Left lung (tissue), 4 donors: ENCODE measurements at regions not wholly inside any gene's neighbourhood (a gene's known extent, or its start where the extent isn't known, plus 50 kb on each side); places are given as distances from the start of the nearest gene placed in this dataset.

ENCODE experiments used
- ATAC-seq: fragments of 200-7000 bp; cut with Tn5 transposase; one replicate; pipeline ENCODE4 v1.9.1; 2020; ENCODE audit warnings: moderate library complexity
- DNase-seq, 4 donors: peaks; one replicate each; pipeline ENCODE4 v3.0.0-alpha.2; 2013 to 2020
- H3K27ac ChIP-seq, 2 donors: fragments of 200-600 bp; sonication (generic) in 1 of 2; one replicate each; pipeline versions ENCODE4 v1.5.0 to v1.8.0; 2020 to 2021
- H3K27me3 ChIP-seq, 2 donors: fragments of 200-600 bp; sonication (generic) in 1 of 2; one replicate each; pipeline versions ENCODE4 v1.5.0 to v1.8.0; 2020 to 2021
- H3K36me3 ChIP-seq, 2 donors: fragments of 200-600 bp; sonication (generic) in 1 of 2; one replicate each; pipeline versions ENCODE4 v1.5.0 to v1.8.0; 2020 to 2021
- H3K4me1 ChIP-seq, 2 donors: fragments of 200-600 bp; one replicate each; pipeline ENCODE4 v1.8.0; 2021
- H3K4me3 ChIP-seq, 2 donors: fragments of 200-600 bp; sonication (generic) in 1 of 2; one replicate each; pipeline versions ENCODE4 v1.5.0 to v1.8.0; 2020 to 2021; ENCODE audit warnings: mild to moderate bottlenecking in 1 of 2
- H3K9me3 ChIP-seq, 2 donors: fragments of 200-600 bp; sonication (generic) in 1 of 2; one replicate each; pipeline versions ENCODE4 v1.5.0 to v1.8.0; 2020 to 2021
- intact Hi-C, 2 donors: fragments of 100-400 bp; cut with DNase I; formaldehyde crosslinking; loops; one replicate each; pipeline versions ENCODE4 v1.11.2 to v1.14.2; 2022
- TF ChIP-seq, protein P1 (sequence below), 2 donors: fragments of 200-600 bp; sonication (generic) in 1 of 2; IDR thresholded peaks; one replicate each; pipeline versions ENCODE4 v1.5.0 to v1.8.0; 2021; ENCODE audit warnings: antibody characterized with exemption in 2 of 2
- donor health status: DM: no; HTN: yes; CAD: no.
- donor health status: DM: no; HTN: no; CAD: no.

DNA sequence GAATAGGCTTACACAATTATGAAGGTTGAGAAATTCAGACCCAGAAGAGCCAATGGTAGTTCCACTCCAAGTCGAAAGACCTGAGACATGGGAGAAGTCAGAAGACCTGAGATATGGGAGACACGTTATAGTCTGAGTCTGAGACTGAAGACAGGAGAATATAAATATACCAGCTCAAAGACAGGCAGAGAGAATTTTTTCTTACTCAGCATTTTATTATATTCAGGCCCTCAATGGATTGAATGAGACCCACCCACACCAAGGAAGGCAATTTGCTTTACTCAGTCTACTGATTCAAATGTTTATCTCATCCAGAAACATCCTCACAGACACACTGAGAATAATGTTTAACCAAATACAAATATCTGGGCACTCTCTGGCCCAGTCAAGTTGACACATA, 693.5 kb downstream of the HDGFL1 start:
- TF ChIP-seq, protein P1, sequence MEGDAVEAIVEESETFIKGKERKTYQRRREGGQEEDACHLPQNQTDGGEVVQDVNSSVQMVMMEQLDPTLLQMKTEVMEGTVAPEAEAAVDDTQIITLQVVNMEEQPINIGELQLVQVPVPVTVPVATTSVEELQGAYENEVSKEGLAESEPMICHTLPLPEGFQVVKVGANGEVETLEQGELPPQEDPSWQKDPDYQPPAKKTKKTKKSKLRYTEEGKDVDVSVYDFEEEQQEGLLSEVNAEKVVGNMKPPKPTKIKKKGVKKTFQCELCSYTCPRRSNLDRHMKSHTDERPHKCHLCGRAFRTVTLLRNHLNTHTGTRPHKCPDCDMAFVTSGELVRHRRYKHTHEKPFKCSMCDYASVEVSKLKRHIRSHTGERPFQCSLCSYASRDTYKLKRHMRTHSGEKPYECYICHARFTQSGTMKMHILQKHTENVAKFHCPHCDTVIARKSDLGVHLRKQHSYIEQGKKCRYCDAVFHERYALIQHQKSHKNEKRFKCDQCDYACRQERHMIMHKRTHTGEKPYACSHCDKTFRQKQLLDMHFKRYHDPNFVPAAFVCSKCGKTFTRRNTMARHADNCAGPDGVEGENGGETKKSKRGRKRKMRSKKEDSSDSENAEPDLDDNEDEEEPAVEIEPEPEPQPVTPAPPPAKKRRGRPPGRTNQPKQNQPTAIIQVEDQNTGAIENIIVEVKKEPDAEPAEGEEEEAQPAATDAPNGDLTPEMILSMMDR (IDR thresholded peaks at IDR 0.05): no peak
- peaks cover 0 to 20% of the 10 kb centered on the region in 2 donors for H3K9me3 ChIP-seq
- no peaks in the 10 kb centered on the region for H3K4me1 ChIP-seq
- intact Hi-C loops: no loop called here
- H3K36me3 ChIP-seq: no peaks in the 10 kb centered on the region
- no peak overlapping the region for H3K4me3 ChIP-seq
- no peak for ATAC-seq
- H3K27me3 ChIP-seq: no peaks in the 10 kb centered on the region
- H3K27ac ChIP-seq: no peak overlapping the region
- DNase-seq: no peak

DNA sequence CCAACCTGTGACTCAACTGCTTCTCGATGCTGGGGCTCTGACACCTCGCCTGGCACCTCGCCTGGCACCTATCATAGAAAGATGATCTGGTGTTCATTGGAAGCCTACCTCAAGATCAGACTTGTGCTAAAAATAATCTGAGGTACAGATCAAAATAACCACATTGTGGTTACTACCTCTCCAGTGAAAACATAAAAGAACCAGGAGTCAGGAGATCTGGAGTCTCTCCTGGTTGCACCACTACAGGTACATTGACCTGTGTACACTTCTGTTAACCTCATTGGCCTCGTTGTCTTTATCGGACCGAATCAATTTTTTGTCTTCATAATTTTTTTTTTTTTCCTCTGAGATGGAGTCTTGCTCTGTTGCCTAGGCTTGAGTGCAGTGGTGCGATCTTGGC, 695.9 kb downstream of the HDGFL1 start:
- Histone ChIP-seq H3K27me3 (no peaks in the 10 kb centered on the region), H3K4me3 (no peak overlapping the region), H3K27ac (no peak overlapping the region), H3K4me1 (no peaks in the 10 kb centered on the region), H3K9me3 (peaks cover 0 to 7% of the 10 kb centered on the region in 2 donors), H3K36me3 (no peaks in the 10 kb centered on the region)
- ATAC-seq: no peak
- TF ChIP-seq, protein P1 (IDR thresholded peaks at IDR 0.05): no peak
- intact Hi-C loops: no loop called here
- DNase-seq: no peak

DNA sequence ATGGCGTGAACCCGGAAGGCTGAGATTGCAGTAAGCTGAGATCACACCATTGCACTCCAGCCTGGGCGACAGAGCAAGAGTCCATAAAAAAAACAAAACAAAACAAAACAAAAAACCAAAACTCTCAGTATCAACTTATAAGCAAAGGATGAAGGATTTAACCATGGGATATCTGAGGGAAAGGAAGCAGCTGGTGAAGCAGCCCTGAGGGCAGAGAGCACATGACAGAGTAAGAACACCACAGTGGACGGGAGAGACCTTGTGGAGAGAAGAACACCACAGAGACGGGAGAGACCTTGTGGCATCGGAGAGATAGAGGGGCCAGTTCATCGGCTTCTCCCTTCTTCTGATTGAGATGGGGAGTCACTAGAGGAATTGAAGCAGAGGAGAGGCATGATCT, 697.2 kb downstream of the HDGFL1 start:
- no peak for DNase-seq
- intact Hi-C loops: no loop called here
- no peaks in the 10 kb centered on the region for H3K36me3 ChIP-seq

GRCh38 chr6:23267651-23268050, 698.3 kb downstream of the HDGFL1 start:
- H3K4me3 ChIP-seq: no peak overlapping the region
- H3K9me3 ChIP-seq: peaks cover 0 to 5% of the 10 kb centered on the region in 2 donors
- no peaks in the 10 kb centered on the region for H3K36me3 ChIP-seq
- intact Hi-C loops: no loop called here
- TF ChIP-seq, protein P1 (IDR thresholded peaks at IDR 0.05): no peak
- DNase-seq (no peak), ATAC-seq (no peak)
- no peak overlapping the region for H3K27ac ChIP-seq
- no peaks in the 10 kb centered on the region for H3K27me3 ChIP-seq
- no peaks in the 10 kb centered on the region for H3K4me1 ChIP-seq

More for the DNA sequence above, 697.2 kb downstream of the HDGFL1 start:
- Histone ChIP-seq H3K27ac (no peak overlapping the region), H3K4me1 (no peaks in the 10 kb centered on the region), H3K9me3 (peaks cover 0 to 5% of the 10 kb centered on the region in 2 donors), H3K27me3 (no peaks in the 10 kb centered on the region), H3K4me3 (no peak overlapping the region)
- no peak for ATAC-seq
- TF ChIP-seq, protein P1 (IDR thresholded peaks at IDR 0.05): no peak

- ATAC-seq (no peak), DNase-seq (no peak)
- no peaks in the 10 kb centered on the region for H3K4me1 ChIP-seq
- H3K4me3 ChIP-seq: no peak overlapping the region
- no peaks in the 10 kb centered on the region for H3K36me3 ChIP-seq
- H3K9me3 ChIP-seq: no peaks in the 10 kb centered on the region
- no peaks in the 10 kb centered on the region for H3K27me3 ChIP-seq
- intact Hi-C loops: no loop called here
- H3K27ac ChIP-seq: no peak overlapping the region
- TF ChIP-seq, protein P1 (IDR thresholded peaks at IDR 0.05): no peak
Observed at GRCh38 chr6:23268348-23268747, 699.0 kb downstream of the HDGFL1 start.
